8988T (cell line): ENCODE measurements at regions not wholly inside any gene's neighbourhood (a gene's known extent, or its start where the extent isn't known, plus 50 kb on each side); places are given as distances from the start of the nearest gene placed in this dataset.
"Not testable (repeated sequence)": the region's sequence is repeated elsewhere in the genome, so short reads cannot be mapped to it uniquely, and the experiment has no call there.

Experiments used
- DNase-seq: peaks from one replicate; pipeline ENCODE4 v3.0.0; 2011

- DNase-seq: no peak
These were observed 129.7 kb upstream of the MYCN start for GRCh38 chr2:15810477-15811150.

- DNase-seq: no peak
These were observed 129.0 kb upstream of the MYCN start for GRCh38 chr2:15811367-15811766.

DNA sequence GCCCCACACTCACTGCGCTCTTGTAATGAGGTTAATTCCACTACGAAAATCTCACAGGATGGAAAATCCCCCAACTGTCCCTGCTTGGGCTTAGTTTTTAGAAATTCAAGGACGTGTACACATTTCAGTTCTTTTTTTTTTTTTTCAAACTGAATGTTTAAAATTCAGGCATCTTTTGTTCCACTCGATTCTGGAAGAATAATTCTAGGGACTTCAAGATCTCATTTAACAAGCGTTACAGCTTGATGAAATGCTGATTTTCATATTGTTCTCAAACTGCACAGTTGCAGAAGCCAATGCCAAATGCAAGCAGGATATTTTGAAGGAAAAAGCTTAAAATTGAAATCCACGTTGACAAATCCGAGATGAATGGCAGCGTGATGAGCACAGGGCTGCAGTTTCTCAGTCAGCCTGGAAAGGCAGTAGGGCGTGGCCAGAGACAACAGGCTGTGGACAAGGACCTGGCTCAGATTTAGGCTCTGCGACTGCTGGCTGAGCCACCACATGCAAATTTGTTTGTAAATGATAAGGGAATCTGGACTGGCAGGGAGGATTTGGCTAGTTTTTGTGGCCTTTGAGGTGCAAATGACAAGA is 128.1 kb upstream of the MYCN start:
- DNase-seq: no peak

DNA sequence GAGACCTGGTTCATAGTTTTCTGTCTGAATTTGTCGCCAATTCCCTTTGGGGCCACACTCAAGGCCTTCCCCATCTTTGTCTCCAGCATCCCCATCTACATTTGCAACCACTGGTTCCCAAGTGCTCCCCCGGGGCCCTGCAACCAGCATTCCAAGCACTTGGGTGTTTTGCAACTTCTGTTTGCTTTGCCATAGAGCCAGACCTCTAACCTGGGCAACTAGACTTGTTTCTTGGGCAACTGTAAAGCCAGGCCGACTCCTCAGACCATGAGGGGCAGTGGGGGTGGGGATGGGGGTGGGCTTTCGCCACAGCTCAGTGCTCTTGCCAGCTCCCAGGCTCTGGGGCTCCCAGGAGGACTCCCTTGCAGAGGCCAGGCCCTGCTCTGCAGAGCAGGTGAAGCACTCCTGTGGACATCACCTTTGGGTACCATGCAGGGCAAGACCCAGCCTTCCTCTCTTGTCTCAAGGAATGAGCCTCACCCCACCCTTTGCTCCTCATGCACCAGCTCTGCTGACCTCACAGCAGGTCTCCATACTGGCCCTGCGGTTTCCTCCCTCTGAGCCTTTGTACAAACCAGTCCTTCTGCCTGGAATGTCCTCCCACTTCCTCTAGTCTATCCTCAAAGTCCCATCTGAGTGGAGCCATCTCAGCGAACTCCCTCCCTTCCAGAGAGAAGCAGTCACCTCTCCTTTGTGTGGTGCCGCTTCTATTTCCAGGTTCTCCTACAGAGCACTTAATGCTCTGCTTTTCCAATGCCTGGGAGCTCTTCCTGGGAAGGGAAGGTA is 126.7 kb upstream of the MYCN start:
- no peak for DNase-seq

- no peak for DNase-seq
These were observed 125.9 kb upstream of the MYCN start for GRCh38 chr2:15814403-15814802.

GRCh38 chr2:15814946-15815345 is 125.4 kb upstream of the MYCN start:
- no peak for DNase-seq

DNA sequence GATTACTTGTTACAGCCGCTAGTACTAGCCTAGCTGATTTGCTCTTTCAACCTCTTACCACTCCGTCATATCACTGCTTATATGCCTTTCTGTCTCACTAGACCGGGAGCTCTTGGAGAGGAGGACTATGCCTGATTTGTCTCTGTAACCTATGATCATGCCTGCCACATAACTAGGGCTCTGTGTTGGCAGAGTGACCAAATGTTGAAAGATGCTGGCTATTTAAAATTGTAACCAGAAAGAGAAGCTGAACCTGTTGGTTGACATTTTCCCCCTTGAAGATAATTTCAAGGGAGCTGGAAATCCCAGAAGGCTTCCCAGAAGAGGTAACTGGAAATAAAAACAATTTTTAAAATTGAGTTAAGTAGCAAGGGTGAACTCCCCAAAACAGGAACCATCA is 124.1 kb upstream of the MYCN start:
- DNase-seq: no peak

DNA sequence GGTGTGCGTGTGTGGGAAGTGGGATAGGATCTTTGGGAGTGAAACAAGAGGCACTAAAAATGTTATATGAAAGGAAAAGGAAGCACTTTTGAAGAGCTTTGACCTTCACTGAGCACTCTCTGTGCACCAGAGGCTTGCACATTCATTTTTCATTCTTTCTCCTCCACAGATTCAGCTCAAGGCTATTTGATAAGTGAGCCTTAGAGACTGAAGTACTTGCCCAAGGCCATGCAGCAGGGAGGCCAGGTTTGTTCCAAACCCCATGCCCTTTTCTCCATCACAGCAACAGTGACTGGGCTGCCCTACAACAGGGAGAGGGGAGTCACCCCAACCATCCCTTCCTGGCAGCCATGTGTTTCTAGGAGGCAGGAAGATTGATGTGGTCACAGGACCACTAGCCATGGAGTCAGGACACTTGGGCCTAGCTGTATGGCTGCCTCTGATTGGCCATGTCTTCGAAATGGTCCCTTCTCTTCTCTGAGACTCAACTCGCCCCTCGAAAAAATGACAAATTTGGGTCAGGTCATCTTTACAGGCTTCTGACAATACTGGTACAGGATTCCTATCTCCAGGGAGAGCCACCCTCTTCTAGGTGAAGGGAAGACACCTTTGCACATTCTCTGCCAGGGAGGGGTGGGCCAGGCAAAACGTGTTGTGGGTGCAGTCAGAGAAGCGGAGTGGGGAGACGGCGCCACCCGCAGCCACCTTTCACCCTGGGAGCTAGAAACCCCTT is 123.5 kb upstream of the MYCN start:
- no peak for DNase-seq

- DNase-seq: no peak
These were observed 122.6 kb upstream of the MYCN start for GRCh38 chr2:15817748-15818147.

DNA sequence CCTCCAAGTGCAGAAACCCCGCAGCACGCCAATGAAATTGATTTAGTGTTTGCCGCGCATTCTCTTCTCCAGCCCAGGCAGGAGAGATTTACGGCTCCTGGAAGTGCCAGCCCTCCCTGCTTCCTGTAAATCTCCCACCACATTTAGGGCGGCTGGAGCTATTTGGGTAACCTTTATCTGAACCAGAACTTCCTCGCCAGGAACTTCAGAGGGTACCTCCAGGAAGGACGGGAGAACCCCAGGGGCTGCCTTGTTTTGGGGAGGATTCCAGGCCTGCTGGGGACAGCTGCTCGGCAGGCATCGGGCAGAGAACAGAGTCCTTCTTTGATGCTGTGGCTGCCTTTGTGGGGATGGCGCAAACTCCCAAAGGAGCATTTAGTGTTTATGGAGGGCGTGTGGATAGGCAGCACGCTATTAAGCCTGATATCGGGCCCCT is 122.0 kb upstream of the MYCN start:
- no peak for DNase-seq

DNA sequence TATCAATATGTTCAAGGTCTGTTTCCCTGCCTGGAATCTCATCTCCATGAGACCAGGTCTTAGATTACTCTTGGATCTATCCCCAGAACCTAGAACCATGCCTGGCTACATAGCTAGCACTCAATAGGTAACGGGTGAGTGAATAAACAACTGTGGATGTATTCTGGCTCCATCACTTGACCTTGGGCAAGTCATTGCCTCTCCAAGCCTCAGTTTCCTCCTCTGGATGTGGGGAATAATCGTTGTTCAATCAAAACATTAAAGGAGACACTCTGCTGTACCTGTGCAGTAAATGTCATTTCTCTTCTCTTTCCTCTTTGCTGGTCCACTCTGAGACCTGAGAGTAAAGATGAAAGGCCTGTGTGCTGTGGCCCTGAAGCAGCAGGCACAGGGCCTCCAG is 121.5 kb upstream of the MYCN start:
- DNase-seq: no peak

GRCh38 chr2:15819562-15820256 is 120.6 kb upstream of the MYCN start:
- DNase-seq: no peak

- no peak for DNase-seq
These were observed 120.1 kb upstream of the MYCN start for GRCh38 chr2:15820257-15820566.

- DNase-seq: no peak
These were observed 119.4 kb upstream of the MYCN start for GRCh38 chr2:15820927-15821326.

DNA sequence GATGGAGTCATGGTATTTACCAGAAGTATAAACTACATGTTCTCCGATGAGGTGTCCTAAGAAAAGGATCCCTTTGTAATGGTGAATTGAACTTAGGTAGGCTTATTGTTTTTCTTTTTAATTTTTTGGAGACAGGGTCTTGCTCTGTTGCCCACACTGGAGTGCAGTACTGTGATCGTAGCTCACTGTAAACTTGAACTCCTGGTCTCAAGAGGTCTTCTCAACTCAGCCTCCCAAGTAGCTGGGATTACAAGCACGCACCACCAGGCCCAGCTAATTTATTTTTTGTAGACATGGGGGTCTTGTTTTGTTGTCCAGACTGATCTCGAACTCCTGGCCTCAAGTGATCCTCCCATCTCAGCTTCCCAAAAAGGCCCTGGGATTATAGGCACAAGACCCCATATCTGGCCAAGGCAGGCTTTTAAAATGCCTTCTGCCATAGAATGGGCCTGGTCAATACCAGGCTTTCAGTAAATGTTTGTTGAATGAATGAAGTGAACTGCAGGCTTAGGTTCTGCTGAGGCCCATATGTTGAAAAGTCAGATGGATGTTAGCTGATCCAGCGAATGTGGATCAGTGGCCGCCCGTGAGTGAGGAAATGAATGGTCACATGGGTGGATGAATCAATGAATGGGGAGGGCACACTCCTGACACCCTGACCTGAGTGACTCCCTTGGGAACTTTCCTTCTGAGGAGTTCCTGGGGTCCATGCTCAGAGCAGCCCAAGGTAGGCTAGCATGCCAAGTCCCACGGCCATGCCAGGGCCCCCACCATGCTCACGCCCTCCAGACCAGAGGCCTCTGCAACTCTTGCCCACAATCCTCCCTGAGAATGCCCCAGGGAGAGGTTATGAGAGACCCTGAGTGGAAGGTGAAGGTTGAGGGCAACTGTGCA is 118.0 kb upstream of the MYCN start:
- no peak for DNase-seq

DNA sequence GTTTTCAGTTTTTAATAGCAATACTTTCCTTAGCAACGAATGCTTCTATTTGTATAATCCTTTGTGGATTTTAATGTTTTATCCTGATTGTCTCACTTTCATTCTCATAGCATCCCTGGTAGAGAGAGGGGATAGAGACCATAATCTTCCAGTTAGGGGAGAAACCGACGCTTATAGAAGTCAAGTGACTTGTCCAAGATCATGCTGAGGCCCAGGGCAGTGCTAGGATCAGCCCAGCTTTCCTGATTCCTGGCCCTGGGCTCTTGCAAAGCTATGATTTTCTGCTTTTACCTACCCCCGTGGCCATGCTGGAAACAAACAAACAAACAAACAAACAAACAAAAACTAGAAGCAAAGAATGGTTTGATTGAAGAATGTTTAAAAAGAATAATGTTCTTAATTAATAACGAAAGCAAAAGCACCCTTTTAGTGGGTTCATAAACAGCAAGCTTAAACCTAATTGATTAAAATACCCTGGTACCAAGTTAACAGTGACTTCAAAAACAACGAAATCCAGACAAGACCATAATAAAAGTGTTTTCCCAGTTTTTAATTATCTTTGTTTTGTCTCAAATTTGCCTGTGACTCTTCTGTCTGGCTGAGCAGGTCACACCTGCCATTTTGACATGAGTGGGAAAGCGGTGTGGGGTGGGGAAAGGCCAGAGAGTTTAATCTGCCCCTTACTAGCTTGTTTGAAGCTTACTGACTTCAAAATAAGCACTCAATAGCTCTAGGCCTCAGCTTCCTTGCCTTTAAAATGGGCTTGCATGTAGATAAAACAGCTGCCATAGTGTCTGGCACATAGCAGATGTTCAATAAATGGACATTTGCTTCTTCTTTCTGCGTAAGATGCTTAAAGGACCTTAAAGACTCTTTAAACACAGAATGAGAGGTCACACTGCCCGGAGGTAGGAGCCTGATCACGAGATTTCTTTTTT is 116.6 kb upstream of the MYCN start:
- DNase-seq: no peak

DNA sequence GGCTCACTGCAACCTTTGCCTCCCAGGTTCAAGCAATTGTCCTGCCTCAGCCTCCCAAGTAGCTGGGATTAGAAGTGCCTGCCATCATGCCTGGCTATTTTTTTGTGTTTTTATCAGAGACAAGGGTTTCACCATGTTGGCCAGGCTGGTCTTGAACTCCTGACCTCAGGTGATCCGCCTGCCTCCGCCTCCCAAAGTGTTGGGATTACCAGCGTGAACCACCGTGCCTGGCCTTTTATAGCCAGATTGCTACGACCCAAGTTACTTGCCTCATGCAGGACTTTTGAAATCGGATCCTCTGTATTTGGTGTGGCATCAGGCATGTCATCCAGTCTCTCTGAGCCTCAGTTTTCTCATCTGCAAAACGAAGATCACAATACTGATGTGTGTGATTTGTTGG is 115.9 kb upstream of the MYCN start:
- DNase-seq: not testable (repeated sequence)

DNA sequence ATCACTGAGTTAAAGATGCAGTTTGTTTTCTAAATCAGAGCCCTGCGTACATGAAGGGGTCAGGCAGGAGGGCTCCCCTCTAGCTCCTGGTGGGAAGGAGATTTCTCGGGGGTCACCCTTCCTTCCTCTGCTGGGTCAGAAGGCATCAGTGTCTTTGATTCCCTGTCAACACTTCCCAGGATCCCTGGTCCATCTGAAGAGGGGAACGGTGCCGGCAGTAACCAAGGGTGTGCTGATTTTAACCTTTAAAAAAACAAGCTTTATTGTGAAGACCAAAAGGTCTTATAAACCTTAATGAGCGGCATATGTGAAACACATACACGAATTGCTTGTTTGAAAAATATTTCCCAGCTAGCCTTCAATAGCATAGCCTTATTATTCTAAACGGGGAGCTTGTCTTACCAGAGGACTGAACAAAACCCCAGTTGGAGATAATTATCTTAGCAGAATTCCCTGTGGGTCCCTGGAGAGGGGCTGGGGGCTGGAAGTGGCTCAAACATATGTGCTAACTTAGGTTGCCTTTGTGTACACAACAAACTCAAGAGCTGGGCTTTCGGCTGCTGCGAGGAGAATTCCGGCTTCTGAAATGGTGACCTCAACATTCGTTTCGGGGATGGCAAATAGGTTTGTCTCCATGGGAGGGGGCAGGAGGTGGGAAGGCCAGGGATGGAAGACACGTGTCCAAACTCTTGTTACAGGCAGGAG is 114.9 kb upstream of the MYCN start:
- no peak for DNase-seq

DNA sequence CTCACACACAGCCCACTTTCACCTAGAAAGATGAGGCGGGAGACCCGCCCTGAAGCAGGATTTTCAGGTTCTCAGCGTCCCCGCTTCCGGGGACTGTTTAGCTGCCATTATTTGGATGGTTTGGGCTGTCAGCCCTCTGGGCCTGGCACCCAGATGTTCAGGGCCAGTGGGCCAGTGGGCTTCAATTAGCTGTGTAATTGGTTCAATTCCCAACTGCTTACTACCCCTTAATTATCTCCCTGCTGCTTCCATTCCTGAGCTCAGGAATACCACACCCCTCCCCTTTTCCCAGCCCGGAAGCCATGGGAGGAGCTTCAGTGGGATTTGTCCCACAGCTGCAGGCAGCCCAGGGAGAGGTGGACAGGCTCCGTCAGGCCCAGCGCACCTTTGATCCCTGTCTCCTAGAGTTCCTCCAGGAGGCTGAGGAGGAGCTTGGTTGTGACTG is 114.1 kb upstream of the MYCN start:
- DNase-seq: no peak

DNA sequence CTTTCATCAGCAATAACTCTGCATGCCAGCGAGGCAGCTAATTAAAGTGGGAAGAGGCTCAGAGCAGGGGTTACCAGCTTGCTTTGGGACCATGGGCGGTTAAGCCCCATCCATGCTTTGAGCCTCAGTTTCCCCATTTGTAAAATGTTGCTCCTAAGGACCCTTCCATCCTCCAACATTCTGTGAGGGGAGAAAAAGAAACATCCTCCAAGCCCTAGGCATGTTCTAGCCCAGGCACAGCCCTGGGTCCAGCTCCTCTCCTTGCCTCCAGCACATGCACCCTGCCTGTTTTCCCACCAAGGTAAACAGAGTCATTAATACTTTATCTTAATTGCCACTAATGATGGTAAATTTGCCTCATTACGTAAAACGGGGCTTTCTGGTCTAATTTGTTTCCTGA is 113.3 kb upstream of the MYCN start:
- DNase-seq: no peak
